AG09319 (cell line): ENCODE measurements at regions not wholly inside any gene's neighbourhood (a gene's known extent, or its start where the extent isn't known, plus 50 kb on each side); places are given as distances from the start of the nearest gene placed in this dataset.

ENCODE experiments used
- DNase-seq: peaks from one replicate; pipeline ENCODE4 v3.0.0-alpha.2; 2010; ENCODE audit warnings: low read depth; ENCODE audit errors: extremely low read depth
- CTCF ChIP-seq: IDR thresholded peaks from 2 replicates; pipeline ENCODE4 v1.5.1; 2011; ENCODE audit warnings: low read depth, mild to moderate bottlenecking, inconsistent platforms, low read length, moderate library complexity

- no peak for DNase-seq
- no peak for TF ChIP-seq CTCF
These were observed 300.9 kb upstream of the CPEB2 start for GRCh38 chr4:14701389-14701788.

GRCh38 chr4:14701896-14702295 lies 300.4 kb upstream of the CPEB2 start:
- TF ChIP-seq CTCF = no peak
- no peak for DNase-seq

- no peak for TF ChIP-seq CTCF
- no peak for DNase-seq
These were observed 293.7 kb upstream of the CPEB2 start for GRCh38 chr4:14708574-14708973.

GRCh38 chr4:14711259-14711658 lies 291.0 kb upstream of the CPEB2 start:
- no peak for DNase-seq
- no peak for TF ChIP-seq CTCF

GRCh38 chr4:14716691-14717090 lies 285.6 kb upstream of the CPEB2 start:
- no peak for TF ChIP-seq CTCF
- DNase-seq = no peak

GRCh38 chr4:14719053-14719452 lies 283.2 kb upstream of the CPEB2 start:
- no peak for TF ChIP-seq CTCF
- DNase-seq = peak; percentile 10

GRCh38 chr4:14726441-14726840 lies 275.8 kb upstream of the CPEB2 start:
- no peak for TF ChIP-seq CTCF
- DNase-seq = no peak
